H1 (cell line): ENCODE measurements at regions not wholly inside any gene's neighbourhood (a gene's known extent, or its start where the extent isn't known, plus 50 kb on each side); places are given as distances from the start of the nearest gene placed in this dataset.

ENCODE experiments used
- CBX5 ChIP-seq: fragments of 300-800, 300-1000 bp; sonication (generic); IDR thresholded peaks from 2 replicates; pipeline ENCODE4 v1.7.1; 2016; ENCODE audit warnings: antibody characterized with exemption, low read length, low read depth
- EP300 ChIP-seq, 2 experiments: IDR thresholded peaks; 1 replicate in 1 of 2; 2 replicates in 1 of 2; pipeline ENCODE4 v1.6.1; 2011 to 2012; ENCODE audit warnings: low read depth in 2 of 2, low read length in 2 of 2, mild to moderate bottlenecking in 2 of 2, borderline replicate concordance in 1 of 2, inconsistent platforms in 1 of 2, moderate library complexity in 1 of 2
- RXRA ChIP-seq: IDR thresholded peaks from 2 replicates; pipeline ENCODE4 v1.6.1; 2011; ENCODE audit warnings: low read depth, mild to moderate bottlenecking, low read length, moderate library complexity; ENCODE audit not compliant: insufficient read depth
- SAP30 ChIP-seq: fragments of 300-600 bp; sonication (generic); IDR thresholded peaks from 2 replicates; pipeline ENCODE4 v1.7.1; 2012; ENCODE audit warnings: low read length, moderate library complexity, mild to moderate bottlenecking, inconsistent platforms; ENCODE audit not compliant: insufficient read depth, insufficient replicate concordance
- SIRT6 ChIP-seq: IDR thresholded peaks from one replicate; pipeline ENCODE4 v1.7.1; 2012; ENCODE audit warnings: low read length, inconsistent platforms
- SIX5 ChIP-seq: IDR thresholded peaks from 2 replicates; pipeline ENCODE4 v1.6.1; 2011; ENCODE audit warnings: mild to moderate bottlenecking, low read depth, low read length
- SUZ12 ChIP-seq: fragments of 200-600 bp; sonication (generic); IDR thresholded peaks from 2 replicates; pipeline ENCODE4 v1.6.1; 2012; ENCODE audit warnings: mild to moderate bottlenecking, inconsistent platforms, low read length, moderate library complexity, mixed read lengths
- TCF12 ChIP-seq: IDR thresholded peaks from 2 replicates; pipeline ENCODE4 v1.6.1; 2011; ENCODE audit warnings: low read depth, mild to moderate bottlenecking, low read length
- TF ChIP-seq, protein P1 (sequence below): fragments of 300-600 bp; sonication (generic); IDR thresholded peaks from 2 replicates; pipeline ENCODE4 v1.7.1; 2012; ENCODE audit warnings: low read length, moderate library complexity, mild to moderate bottlenecking, inconsistent platforms; ENCODE audit not compliant: insufficient replicate concordance

DNA sequence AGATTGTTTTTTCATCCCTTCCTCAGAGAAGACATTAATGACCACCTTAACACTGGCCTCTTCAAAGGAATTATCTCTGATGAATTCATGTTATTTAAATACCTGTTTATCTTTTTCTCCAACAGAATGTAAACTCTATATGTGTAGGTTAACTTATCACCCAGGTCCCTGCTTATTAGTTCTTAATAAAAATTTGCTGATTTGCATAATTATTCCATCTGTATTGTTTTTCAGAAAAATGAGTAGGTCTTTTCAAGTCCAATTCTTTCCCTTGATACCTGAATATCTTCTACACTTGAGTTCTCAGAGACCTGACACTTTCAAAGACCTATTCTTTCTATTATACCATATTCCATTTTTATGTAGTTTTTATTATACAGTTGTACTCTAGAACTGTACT lies 886.7 kb upstream of the TMPRSS15 start (continued):
- TF ChIP-seq, protein P1, sequence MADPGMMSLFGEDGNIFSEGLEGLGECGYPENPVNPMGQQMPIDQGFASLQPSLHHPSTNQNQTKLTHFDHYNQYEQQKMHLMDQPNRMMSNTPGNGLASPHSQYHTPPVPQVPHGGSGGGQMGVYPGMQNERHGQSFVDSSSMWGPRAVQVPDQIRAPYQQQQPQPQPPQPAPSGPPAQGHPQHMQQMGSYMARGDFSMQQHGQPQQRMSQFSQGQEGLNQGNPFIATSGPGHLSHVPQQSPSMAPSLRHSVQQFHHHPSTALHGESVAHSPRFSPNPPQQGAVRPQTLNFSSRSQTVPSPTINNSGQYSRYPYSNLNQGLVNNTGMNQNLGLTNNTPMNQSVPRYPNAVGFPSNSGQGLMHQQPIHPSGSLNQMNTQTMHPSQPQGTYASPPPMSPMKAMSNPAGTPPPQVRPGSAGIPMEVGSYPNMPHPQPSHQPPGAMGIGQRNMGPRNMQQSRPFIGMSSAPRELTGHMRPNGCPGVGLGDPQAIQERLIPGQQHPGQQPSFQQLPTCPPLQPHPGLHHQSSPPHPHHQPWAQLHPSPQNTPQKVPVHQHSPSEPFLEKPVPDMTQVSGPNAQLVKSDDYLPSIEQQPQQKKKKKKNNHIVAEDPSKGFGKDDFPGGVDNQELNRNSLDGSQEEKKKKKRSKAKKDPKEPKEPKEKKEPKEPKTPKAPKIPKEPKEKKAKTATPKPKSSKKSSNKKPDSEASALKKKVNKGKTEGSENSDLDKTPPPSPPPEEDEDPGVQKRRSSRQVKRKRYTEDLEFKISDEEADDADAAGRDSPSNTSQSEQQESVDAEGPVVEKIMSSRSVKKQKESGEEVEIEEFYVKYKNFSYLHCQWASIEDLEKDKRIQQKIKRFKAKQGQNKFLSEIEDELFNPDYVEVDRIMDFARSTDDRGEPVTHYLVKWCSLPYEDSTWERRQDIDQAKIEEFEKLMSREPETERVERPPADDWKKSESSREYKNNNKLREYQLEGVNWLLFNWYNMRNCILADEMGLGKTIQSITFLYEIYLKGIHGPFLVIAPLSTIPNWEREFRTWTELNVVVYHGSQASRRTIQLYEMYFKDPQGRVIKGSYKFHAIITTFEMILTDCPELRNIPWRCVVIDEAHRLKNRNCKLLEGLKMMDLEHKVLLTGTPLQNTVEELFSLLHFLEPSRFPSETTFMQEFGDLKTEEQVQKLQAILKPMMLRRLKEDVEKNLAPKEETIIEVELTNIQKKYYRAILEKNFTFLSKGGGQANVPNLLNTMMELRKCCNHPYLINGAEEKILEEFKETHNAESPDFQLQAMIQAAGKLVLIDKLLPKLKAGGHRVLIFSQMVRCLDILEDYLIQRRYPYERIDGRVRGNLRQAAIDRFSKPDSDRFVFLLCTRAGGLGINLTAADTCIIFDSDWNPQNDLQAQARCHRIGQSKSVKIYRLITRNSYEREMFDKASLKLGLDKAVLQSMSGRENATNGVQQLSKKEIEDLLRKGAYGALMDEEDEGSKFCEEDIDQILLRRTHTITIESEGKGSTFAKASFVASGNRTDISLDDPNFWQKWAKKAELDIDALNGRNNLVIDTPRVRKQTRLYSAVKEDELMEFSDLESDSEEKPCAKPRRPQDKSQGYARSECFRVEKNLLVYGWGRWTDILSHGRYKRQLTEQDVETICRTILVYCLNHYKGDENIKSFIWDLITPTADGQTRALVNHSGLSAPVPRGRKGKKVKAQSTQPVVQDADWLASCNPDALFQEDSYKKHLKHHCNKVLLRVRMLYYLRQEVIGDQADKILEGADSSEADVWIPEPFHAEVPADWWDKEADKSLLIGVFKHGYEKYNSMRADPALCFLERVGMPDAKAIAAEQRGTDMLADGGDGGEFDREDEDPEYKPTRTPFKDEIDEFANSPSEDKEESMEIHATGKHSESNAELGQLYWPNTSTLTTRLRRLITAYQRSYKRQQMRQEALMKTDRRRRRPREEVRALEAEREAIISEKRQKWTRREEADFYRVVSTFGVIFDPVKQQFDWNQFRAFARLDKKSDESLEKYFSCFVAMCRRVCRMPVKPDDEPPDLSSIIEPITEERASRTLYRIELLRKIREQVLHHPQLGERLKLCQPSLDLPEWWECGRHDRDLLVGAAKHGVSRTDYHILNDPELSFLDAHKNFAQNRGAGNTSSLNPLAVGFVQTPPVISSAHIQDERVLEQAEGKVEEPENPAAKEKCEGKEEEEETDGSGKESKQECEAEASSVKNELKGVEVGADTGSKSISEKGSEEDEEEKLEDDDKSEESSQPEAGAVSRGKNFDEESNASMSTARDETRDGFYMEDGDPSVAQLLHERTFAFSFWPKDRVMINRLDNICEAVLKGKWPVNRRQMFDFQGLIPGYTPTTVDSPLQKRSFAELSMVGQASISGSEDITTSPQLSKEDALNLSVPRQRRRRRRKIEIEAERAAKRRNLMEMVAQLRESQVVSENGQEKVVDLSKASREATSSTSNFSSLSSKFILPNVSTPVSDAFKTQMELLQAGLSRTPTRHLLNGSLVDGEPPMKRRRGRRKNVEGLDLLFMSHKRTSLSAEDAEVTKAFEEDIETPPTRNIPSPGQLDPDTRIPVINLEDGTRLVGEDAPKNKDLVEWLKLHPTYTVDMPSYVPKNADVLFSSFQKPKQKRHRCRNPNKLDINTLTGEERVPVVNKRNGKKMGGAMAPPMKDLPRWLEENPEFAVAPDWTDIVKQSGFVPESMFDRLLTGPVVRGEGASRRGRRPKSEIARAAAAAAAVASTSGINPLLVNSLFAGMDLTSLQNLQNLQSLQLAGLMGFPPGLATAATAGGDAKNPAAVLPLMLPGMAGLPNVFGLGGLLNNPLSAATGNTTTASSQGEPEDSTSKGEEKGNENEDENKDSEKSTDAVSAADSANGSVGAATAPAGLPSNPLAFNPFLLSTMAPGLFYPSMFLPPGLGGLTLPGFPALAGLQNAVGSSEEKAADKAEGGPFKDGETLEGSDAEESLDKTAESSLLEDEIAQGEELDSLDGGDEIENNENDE, result no peak
- TF ChIP-seq EP300 (IDR thresholded peaks at IDR 0.05; ENCODE audit: borderline replicate concordance in 1 of 2, low read depth in 2 of 2, low read length in 2 of 2) (no peak), SAP30 (no peak), SIX5 (no peak), CBX5 (no peak), SUZ12 (no peak), TCF12 (no peak), RXRA (no peak), SIRT6 (no peak)
